ENCODE measurements at regions not wholly inside any gene's neighbourhood (a gene's known extent, or its start where the extent isn't known, plus 50 kb on each side); places are given as distances from the start of the nearest gene placed in this dataset.

GRCh38 chr5:110908848-110909247, 162.7 kb upstream of the TSLP start:
- TF ChIP-seq POLR2A (IDR thresholded peaks at IDR 0.05) (no peak), CTCF (IDR thresholded peaks at IDR 0.05) (no peak)
